SKM-1 treated with dmso at 0.1 percent for 144 hours (cell line): ENCODE measurements at regions not wholly inside any gene's neighbourhood (a gene's known extent, or its start where the extent isn't known, plus 50 kb on each side); places are given as distances from the start of the nearest gene placed in this dataset.

Source experiments
- DNase-seq: peaks from one replicate; lab custom pipeline; 2025; ENCODE audit not compliant: unreplicated experiment; lab: John Stamatoyannopoulos, UW

DNA sequence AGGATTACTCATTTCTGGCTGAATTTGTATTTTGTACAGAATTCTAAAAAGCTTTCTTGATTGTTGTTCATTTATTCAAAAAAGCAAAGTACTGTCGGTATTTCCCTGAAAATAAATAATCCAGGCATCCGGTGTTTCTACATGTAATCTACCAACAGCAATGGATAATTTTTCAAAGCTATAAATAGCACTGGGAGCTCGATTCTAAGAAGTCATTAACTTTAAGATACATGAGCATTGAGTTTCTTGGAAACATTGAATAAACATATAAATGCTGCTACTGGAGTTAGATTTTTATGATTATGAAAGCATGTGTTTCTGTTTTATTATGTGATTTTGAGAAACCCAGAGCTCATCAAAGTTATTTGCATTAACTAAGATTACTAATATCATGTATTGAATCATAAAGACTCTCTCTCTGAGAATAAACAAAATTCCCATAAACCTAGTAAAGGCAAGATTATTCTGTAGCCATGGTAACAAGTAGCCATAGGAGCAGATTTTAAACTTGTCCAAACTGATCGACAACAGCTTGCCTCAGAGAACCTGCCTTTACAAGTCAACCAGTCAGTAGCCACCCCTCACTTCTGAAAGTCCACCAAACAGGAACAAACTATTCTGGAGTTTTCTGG, 197.0 kb downstream of the DRD1 start:
- no peak for DNase-seq

DNA sequence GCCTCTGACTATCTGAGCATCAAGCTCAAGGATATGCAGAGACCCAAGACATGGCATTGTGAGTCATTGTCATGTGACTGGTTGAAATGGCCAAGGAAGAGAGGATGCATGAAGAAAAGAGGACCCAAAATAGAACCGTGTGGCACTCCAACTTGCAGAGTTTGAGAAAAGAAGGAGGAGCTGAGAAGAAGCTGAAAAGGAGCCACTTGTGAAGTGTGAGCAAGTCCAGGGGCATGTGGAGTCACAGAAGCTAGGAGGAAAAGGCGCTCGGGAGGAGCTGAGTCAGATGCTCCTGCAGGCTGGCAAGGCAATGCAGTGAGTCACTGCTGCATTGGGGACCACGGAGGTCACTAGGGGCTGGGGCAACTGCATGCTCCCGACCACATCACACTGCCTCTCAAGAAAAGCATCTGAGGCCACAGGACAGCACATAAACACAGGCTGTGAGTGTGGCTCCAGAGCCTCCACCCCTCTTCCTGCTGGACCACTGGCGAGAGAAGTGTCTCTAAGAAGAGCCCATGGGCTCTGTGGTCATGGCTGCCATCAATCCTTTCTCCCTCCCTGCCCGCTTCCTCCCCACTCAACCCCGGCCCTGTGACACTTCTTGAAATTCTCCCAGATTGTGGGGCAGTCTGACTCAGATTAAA, 197.6 kb downstream of the DRD1 start:
- DNase-seq = no peak

DNA sequence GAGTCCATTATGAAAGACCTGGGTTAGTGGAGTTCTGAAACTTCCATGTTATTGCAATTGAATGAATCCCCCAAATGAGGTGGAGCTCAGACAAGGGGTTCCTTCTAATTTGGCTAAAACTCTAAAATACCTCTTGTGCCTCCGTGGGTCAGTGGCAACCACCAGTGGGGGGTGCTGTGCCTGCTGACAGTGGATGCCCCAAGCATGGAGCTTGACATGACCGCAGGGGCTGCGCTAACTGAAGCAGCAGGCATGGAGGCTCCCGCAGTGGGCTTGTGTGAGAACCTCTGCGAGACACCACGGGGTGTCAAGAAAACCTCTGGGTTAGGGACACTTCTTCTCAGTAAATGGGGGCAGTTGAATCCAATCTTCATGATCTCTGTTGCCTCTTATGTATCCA, 200.5 kb downstream of the DRD1 start:
- no peak for DNase-seq

DNA sequence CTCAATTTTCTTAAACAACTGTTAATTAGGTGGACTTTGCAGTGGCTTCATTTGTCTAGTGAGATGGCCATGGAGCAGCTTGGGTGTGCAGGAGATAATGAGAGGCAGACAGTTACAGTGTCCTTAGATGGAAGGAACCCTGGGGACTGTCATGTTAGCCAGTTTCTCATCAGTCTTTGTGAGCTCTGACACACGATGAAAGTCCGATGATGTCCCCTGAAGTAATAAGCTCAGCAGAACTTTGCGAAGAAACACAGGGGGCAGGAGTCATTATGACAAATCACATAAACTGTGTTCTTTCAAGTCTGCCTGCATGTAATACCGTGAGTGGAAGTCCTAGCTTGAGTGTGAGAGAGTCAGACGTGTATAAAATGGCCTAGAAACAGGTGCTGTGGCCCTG, 201.8 kb downstream of the DRD1 start:
- DNase-seq = no peak

DNA sequence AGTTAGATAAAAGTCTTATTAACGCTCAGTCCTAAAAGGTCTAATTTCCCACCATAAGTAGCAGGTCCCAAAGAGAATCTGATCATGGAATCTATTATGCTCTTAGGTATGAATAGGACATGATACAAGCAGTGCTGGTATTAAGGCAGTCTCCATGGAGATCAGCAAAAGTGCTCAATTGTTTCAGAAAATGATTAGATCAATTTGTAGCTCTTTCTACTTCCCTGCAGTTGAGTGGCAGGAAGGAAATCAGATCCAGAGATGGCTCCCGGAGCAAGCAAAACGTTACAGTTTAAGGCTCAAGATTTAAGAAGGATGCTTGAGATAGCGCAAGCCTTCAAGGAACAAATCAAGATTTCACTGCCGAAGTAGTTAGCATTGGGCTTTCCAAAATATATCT, 205.7 kb downstream of the DRD1 start:
- DNase-seq = no peak

DNA sequence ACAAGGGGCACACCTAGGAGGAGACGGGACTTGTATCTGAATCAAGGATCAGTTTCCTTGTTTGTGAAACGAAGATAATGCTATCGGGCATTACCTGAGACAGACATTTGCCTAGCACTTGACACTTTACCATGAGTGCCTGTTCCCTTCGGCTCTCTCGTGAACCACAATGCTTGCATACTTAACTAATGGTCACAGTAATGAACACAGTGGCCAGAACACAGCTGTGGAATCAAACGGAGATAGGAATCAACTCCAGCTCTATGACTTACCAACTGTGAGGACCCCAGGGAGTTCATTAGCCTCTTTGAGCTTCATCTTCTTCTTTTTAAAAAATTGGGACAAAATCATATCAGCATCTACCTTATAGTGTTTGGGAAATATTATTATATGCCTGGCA, 207.8 kb downstream of the DRD1 start:
- no peak for DNase-seq

DNA sequence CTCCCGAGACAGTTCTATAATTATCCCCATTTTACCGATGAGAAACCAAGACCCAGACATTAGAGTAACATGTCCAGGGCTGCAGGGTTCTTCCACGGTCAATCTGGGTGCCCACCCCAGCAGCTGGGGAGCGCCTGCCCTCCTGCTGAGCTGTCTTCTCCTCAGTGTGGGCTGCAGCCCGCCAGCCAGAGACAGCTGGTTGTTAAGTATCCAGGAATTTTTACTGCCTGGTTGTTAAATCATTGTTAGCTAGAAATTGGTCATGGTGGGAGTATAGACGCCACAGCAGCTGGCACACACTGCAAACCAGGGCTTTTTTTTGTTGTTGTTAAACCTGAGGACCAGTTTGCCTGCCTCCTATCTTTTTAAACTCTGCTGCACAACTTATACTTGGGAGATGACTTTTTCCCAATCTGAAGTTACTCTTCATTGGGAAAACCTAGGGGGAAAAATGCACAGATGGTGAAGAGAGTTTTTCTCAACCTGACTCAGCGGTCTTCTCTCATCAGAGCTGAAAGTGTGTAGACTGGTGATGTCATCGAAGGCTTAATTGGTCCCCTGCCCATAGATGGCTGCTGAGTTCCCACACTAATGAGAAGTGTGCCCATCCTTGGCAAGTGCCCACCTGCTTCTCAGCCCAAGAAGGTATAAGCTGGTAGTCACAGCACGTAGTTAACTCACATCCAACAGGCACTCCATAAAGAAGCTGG, 208.6 kb downstream of the DRD1 start:
- DNase-seq = no peak

DNA sequence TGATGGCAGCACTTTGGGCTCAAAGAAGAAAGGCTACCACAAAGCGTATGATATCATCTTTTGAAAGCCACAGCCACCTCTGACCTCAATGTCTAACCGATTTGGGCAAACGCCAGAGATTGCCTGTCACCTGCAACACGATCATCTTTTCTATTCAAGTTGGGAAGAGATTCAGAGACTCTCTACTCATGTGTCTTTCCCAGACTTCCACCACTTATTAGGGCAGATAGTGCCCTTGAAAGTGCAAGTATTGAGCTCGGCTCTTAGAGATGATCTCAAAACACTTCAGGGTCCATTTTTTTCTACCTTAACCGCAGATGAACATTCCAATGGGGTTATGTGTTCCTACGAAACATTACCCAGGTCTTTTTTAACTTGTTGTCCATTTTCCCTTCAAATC, 213.7 kb downstream of the DRD1 start:
- DNase-seq = no peak

DNA sequence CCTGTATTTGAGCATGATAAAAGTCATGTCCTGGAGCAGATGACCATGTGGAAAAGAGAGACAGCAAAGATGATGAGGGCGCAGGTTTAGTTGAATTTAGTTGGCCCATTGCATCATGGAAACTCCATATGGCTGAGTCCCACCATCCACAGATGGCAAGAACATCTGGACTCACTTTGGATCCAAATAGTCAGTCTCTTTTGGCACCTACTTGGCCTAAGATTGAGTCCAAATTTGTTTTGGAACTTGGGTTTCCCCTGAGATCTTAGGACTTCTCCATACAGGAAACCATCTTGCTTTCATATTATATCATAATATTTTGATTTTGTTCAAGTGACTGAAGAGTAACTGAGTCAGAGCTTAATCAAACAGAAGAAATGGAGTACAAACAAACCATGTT, 217.5 kb downstream of the DRD1 start:
- DNase-seq = no peak

DNA sequence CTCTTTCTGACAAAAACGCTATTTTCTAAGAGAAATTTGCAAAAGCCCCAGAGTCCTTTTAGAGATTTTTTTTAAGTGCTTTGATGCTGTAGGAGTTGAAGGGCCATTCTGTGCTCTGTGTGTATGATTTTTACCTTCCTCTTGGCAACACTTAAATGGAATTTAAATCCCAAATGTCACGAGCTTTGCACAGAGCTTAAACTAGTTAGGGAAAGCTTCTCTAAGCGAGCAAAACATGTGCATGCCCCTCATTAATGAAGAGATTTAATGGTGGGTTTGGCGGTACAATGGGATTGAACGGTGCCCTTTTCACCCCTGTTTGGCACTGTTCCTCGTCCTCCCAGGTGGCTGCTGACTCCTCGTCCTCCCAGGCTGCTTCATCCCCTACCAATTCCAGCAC, 220.7 kb downstream of the DRD1 start:
- no peak for DNase-seq

DNA sequence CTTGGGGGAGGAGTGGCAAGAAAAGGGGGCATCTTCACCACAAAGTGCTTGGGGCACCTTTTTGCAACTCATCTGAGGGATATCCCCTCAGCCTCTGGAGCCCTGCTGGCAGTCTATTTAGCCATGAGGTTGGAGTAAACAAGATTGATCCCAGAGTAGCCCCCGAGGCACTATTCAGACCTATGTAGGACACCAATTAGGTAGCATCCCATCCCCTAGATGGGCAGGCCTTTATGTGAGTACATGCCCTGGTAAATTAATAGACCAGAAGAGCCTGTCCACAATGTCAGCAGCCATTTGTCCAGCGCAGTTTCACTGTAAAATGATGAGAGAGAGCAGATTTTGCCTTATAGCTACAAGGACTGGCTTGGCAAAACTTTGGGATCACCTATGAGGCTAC, 221.4 kb downstream of the DRD1 start:
- DNase-seq = no peak

DNA sequence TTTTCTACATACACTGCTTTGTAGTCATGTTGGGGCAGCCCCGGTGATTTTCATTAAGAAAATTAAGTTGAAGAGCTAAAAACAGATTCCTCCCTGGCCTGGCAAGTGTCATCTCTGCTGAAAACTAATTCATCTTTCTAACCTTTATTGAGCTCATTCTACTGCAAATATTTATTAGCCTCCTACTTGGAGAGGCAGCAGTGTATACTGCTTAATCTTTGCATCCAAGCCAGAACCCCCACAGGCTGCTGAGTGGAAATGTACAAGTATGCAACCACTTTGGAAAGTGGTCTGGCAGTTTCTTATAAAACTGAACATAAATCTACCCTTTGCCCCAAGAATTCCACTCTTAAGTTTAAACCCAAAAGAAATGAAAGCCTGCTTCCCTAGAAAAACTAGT, 223.4 kb downstream of the DRD1 start:
- no peak for DNase-seq

DNA sequence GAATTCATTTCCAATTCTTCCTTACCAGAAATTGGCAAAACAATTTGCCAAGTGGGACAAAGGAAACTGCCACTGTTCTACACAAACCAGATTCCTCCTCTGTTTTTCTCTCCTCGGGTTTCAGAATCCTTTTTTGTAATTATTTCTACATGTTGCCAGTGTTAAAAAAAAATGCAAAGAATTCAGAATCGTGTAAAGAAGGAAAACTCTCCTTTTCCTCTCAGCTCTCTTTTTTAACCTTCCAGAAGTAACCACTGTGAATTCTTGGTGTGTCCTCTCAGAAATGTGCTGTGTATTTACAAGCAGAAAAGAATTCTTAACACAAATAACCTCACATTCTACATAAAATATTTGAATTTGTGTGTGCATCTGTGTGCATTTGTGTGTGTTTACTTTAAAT, 224.6 kb downstream of the DRD1 start:
- DNase-seq = no peak

DNA sequence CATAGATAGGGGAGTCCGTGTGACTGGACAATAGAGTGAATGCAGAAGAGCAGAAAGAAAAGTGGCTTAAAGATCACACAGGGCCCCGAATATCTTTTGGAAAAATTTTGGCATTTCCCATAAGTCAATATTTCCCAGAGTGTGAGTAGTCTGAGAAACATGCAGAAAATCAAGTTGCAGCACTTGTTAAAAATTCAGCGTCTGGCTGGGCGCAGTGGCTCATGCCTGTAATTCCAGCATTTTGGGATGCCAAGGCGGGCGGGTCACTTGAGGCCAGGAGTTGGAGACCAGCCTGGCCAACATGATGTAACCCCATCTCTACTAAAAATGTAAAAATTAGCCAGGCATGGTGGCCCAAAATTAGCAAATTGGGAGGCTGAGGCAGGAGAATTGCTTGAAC, 227.0 kb downstream of the DRD1 start:
- DNase-seq = no peak

DNA sequence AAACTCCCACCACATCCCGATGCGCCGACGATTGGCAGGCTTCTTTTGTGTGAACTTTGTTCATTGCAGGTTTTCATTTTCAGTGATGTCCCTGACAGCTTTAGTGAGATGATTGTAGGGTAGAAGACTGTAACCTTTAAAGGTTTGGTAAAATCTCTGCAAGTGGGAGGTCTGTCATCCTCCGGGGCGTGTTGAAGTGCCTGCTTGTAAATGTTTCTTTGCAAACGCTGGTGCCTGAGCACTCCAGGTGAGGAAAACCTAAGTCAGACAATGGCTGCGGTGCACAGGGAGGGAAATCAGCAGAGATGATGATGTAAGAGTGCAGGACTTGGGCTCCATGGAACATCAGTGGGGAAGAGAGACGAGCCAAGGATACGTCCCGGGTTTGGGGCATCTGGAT, 228.1 kb downstream of the DRD1 start:
- DNase-seq = no peak

DNA sequence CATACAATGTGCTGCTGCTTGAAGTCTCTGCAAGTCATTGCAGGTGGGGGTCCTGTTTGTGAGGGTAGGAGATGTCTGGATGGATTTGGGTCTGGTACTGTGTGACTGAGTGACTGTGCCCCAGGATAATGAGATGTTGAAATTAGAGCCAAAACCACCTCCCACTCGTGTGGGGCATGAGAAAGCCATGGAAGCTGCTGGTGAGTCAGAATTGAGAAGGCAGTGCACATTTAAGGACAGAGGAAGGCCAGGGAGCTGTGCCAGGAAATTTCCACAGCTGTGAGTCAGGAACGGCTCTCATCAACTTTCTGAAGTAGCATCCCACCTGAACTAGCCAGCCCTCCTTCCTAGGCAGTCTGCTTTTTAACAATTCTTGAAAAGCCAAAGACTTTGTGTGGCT, 229.8 kb downstream of the DRD1 start:
- no peak for DNase-seq

DNA sequence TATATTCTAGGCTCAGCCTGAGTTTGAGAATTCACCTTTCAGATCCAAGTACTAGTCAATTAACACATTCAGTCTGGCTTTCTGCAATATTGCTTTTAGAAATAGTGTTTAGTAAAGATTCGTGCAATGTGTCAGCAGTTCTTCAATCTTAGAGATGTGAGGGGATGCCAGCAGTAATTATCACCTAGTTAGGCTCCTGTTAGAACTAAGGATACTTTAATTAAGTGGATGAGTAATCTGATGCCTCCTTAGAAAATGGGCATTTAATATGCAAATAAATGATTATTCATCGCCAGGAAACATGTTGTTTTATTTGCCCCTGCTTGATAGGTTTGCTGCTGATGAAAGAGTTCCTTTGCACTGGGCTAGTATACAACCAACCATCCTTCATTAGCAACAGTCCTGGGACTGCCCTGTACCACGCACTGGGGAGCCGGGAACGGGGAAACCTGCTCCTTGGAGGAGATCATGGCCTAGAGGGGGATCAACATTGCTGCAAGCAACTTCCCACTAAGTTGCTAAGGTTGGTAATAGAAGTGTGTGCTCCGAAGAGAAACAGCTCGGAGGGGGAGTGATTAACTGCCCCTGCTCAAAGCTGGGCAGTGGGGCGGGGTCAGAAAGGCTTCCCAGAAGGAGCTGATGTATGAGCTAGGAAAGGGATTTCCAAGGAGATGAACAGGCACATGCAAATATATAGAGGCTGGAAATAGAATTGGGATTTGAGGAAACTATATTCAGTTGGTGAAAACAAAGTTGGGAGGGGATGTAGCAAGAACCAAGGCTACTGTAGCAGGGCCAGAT, 231.8 kb downstream of the DRD1 start:
- DNase-seq = no peak

DNA sequence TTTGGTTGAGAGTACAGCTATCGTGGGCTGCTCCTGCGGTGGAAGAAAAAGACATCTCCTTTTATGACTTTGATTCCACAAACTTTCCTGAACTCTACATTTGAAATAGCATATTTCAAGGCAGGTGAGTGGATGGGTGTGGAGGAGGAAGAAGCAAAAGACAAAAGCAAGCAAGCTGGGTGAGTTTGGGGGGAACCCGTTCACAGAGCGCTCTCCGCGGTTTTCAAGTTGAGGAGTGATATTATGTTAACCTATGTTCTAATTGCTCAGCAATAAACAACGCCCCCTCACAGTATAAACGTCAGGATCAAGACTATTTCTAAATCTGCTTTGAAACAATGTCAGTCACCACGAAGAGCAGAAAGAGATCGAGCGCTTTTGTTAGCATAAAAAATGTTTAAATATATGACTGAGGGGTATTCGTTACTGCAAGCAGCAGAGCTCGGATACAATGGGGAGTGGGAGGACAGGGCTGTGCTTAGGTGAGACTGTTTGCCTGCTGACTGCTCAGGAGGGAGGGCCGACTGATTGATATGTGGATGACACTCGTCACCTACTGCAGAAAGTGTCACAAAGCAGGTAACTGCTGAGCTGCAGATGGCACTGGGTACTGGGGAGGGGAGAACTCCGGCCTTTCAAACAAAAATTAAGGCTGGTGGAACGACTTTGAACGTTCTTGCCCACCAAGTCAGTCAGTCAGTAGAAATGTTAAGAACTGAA, 236.5 kb downstream of the DRD1 start:
- DNase-seq = no peak

DNA sequence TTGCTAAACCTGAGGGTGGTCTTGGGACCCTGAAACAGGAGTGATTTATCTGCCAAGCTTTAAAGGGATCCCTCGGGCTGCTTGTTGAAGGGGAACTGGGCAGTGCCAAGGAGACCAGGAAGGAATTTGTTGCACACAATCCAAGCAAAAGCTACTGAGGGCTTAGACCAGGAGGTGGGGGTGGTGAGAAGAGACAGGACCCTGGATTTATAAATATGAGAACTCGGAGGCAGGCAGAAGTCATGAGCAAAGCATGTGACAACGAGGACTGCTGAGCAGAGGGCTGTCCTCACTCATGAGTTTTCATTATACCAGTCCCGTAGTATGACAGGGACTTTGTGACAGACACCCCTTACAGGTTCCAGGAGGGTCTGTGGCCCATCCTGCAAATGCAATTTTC, 237.3 kb downstream of the DRD1 start:
- no peak for DNase-seq

DNA sequence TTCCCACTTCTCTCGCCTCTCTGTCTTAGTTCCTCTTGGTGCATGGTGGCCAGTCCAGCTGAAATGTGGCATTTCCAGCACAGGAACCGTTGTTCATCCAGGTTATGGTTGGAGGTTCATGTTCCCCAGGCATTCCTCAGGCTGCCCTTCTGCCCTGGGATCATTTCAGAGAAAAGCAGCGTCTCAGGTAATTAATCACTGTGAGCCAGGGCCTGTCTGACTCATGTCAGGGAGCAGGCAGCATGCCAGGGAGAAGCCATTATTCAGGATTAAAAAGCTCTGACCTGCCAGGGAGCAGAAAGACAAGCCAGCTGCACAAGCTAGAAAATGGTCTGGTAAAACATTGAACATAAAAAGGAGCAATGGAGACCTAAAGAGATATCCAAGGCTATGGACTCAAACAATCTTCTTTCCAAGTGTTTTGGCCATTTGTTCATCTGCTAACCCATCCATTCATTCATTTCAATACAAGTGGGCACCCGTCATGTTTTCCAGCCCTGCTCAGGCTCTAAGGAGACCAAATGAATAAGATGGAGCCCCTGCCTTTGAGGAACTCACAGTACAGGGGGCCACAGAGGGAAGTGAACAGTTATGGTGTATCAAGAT, 241.4 kb downstream of the DRD1 start:
- no peak for DNase-seq

DNA sequence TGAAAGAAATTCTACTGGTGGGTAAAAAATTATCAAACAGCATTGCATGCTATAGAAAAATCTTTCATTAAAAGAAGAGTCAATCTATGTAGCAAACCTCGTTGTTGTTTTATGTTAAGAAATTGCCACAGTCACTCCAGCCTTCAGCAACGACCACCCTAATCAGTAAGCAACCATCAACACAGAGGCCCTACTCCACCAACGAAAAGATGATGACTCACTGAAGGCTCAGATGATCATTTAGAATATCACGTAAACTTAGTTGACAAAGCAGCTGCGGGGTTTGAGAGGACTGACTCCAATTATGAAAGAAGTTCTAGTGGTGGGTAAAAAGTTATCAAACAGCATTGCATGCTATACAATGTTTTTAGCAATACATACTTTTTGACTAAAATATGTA, 242.6 kb downstream of the DRD1 start:
- DNase-seq = no peak
